ENCODE measurements at regions not wholly inside any gene's neighbourhood (a gene's known extent, or its start where the extent isn't known, plus 50 kb on each side); places are given as distances from the start of the nearest gene placed in this dataset.
"Not testable (repeated sequence)": the region's sequence is repeated elsewhere in the genome, so short reads cannot be mapped to it uniquely, and the experiment has no call there.

- no peak for DNase-seq (ENCODE audit: low read depth)
These were observed 140.9 kb downstream of the DLL1 start for GRCh38 chr6:170149681-170150589.

DNA sequence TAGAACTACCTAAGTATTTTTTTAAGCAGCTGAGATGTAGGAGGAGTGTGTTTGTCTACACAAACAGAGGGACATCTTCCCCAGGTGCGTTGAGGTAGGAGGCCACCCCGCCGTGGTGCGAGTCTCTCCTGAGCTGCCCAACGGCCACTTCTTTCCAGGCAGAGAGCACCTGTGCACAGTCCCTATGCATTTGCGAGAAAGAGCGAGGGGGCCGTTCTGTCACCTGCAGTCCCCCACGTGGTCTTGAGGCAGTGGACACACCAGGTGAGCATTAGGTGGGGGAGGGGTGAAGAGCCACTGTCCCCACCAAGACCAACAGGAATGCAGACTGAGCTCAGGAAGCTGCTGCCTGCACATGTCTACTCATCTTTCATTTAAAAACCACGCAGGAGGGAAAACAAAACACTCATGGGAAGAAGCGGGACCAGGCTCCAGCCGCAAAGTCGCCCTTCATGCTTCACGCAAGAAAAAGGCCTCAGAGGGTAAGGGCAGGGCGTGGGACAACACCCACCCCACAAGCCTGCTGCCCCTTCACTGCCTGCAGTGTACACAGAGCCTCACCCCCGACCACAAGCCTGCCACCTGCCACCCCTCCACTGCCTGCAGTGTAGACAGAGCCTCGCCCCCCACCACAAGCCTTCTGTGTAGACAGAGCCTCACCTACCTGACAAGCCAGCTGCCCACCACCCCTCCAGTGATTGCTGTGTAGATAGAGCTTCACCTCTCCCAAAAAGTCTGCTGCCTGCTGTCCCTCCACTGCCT, 142.0 kb downstream of the DLL1 start:
- DNase-seq (ENCODE audit: low read depth) = no peak

- DNase-seq (ENCODE audit: low read depth) = no peak
These were observed 142.8 kb downstream of the DLL1 start for GRCh38 chr6:170147832-170148708.

GRCh38 chr6:170147056-170147787, 143.7 kb downstream of the DLL1 start:
- peak; percentile 42 for DNase-seq (ENCODE audit: low read depth)

GRCh38 chr6:170146640-170147039, 144.2 kb downstream of the DLL1 start:
- no peak for DNase-seq (ENCODE audit: low read depth)

GRCh38 chr6:170146131-170146530, 144.7 kb downstream of the DLL1 start:
- DNase-seq (ENCODE audit: low read depth) = not testable (repeated sequence)

- DNase-seq (ENCODE audit: low read depth) = not testable (repeated sequence)
These were observed 145.2 kb downstream of the DLL1 start for GRCh38 chr6:170145716-170146115.

- DNase-seq (ENCODE audit: low read depth) = no peak
These were observed 145.6 kb downstream of the DLL1 start for GRCh38 chr6:170145272-170145592.

GRCh38 chr6:170144571-170145271, 146.2 kb downstream of the DLL1 start:
- DNase-seq (ENCODE audit: low read depth) = no peak

- no peak for DNase-seq (ENCODE audit: low read depth)
These were observed 147.3 kb downstream of the DLL1 start for GRCh38 chr6:170143401-170144150.

DNA sequence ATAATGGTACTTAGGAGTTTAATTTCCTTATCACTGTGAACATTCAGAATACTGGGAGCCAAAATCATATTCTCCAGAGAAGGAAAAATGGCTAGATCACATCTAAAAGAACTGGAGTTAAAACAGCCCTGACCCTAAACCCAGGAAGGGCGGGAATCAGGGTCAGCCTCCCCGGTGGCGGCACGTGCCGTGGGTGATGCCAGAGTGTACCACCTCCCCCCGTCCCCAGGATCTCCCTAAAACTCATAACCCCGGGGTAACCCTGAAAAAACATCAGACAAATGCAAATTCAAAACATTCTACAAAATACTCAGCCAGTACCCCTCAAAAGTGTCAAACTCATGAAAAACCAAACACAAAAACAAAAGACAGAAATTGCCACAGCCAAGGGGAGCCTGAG, 148.3 kb downstream of the DLL1 start:
- no peak for DNase-seq (ENCODE audit: low read depth)

DNA sequence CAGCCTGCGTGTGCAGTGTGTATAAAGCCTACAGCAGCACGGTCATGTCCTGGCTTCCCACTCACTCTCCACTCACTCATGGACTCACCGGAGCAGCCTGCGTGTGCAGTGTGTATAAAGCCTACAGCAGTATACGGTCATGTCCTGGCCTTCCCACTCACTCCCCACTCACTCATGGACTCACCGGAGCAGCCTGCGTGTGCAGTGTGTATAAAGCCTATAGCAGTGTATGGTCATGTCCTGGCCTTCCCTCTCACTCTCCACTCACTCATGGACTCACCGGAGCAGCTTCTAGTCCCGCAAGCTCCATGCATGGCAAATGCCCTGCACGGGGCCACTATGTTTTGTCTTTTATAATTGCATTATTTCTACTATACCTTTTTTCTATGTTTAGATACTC, 149.8 kb downstream of the DLL1 start:
- DNase-seq (ENCODE audit: low read depth) = not testable (repeated sequence)

DNA sequence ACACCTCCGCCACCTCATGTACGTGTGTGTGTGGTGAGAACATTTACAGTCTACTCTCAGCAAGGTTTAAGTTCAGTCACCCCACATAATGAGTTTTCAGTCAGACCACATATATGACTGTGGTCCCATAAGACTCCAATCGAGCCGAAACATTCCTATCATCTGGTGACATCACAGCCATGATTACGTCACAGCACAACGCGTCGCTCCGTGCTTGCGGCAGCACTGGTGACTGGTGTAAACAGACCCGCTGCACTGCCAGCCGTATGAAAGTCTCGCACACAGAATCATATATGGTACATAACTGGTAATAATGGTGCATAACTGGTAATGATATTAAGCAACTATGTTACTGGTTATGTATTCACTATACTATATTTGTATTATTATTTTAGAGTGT, 150.7 kb downstream of the DLL1 start:
- DNase-seq (ENCODE audit: low read depth) = no peak

- no peak for DNase-seq (ENCODE audit: low read depth)
These were observed 151.3 kb downstream of the DLL1 start for GRCh38 chr6:170139531-170139930.

DNA sequence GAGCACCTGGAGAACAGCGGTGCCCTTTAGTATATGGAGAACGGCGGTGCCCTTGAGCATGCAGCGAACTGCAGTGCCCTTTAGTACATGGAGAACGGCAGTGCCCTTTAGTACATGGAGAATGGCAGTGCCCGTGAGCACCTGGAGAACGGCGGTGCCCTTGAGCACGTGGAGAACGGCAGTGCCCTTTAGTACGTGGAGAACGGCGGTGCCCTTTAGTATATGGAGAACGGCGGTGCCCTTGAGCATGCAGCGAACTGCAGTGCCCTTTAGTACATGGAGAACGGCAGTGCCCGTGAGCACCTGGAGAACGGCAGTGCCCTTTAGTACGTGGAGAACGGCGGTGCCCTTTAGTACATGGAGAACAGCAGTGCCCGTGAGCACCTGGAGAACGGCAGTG, 151.8 kb downstream of the DLL1 start:
- DNase-seq (ENCODE audit: low read depth) = not testable (repeated sequence)

- DNase-seq (ENCODE audit: low read depth) = no peak
These were observed 152.7 kb downstream of the DLL1 start for GRCh38 chr6:170137911-170138910.

DNA sequence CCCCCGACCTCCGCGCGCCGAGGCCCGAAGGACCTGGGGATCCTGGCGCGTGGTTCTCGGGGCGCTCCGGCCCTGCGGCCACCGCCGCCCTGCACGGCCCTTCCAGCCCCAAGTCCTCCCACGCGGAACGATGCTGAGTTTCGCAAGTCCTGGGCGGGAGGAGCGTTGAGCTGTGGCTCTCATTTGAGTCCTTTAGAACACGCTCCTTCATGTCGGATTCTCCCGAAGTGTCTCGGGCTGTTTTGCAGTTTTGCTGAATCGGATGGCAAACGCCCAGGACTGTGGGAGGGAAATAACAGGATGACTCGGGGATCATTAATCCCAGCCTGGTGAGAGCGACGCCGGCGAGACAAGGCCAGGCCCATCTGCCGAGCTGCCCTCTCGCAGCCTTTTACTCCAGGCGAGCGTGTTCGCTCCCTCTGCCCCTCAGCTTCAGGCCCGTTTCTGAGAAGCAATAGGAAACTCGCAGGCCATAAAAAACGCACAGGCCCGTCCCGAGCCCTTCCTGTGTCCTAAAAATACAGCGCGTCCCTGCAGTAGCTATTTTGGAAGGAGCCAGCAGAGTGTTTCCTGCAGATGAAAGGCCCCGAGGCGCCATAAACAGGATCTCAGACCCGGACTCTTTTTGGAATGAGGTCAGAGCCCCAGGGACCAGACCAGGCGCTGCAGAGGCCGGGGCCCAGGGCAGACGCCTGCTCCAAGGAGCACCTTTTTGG, 153.5 kb downstream of the DLL1 start:
- DNase-seq (ENCODE audit: low read depth) = no peak

DNA sequence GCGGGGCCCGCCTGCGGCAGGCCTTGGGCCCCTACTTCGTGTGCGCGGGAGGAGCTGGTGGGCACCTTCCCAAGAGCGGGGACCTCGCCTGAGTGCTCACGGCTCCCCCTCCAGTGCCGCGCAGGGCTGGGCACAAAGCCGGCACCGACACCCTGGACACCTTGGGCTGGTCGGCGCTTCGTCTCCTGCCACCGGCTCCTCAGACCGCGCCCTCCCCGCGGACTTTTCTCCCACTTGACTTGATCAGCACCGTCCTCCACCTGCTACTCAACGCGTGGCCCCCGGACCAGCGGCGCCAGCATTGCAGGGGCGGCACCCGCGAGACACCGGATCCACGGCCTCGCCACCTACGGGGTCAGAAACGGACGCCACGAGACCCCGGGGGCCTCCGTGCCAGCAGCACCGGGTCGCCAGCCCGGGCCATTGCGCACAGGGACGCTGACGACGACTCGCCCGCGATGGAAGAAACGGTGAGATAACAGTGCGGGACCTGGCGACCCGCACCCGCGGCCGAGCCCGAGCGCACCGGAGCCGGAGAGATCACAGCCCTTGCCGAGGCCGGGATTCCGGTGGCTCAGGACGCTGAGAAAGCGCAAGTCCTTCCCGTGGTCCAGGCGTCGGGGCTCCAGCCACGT, 154.2 kb downstream of the DLL1 start:
- no peak for DNase-seq (ENCODE audit: low read depth)
